ENCODE measurements at regions not wholly inside any gene's neighbourhood (a gene's known extent, or its start where the extent isn't known, plus 50 kb on each side); places are given as distances from the start of the nearest gene placed in this dataset.

DNA sequence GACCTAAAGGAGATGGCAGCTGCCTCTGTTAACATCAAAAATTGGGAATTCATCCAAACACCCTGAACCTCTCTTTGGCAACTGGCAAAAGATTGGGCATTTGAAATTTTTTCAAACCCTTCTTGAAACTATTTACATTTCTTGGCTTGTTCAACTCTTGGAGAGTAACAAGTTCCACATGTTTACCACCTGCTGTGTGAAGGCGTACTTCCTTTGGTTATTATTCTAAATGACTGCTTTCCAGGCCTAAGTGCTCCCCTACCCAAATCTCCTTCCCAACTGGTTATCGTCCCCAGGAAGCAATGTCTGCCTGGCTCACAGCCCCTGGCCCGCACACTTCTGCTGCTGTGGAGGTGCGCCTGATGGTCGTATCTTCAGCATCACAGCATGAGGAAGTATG lies 422.7 kb downstream of the DMAC1 start:
- no TSS peak for BruUV-seq (replicated peaks)
- no peak for FAIRE-seq
- Histone ChIP-seq H3K4me2 (ENCODE audit: low read depth, low read length) (no peak overlapping the region), H3K79me2 (ENCODE audit: insufficient read depth, low read length) (no peaks in the 10 kb centered on the region), H3K9me3 (ENCODE audit: low read length) (no peaks in the 10 kb centered on the region), H4K20me1 (ENCODE audit: insufficient read depth, low read length) (no peaks in the 10 kb centered on the region), H3K27ac (ENCODE audit: extremely low read length, insufficient read depth, low read length) (no peak overlapping the region), H3K4me3 (replicated peaks in 1 of 3; ENCODE audit: insufficient read depth in 1 of 3, low read depth in 2 of 3, low read length in 3 of 3) (no peak overlapping the region), H3K9ac (ENCODE audit: insufficient read depth, low read depth, low read length) (no peak overlapping the region), H2AFZ (ENCODE audit: low read length) (no peak overlapping the region), H3K27me3 (ENCODE audit: control insufficient read depth in 1 of 2, insufficient read depth in 2 of 2, low read length in 2 of 2) (no peaks in the 10 kb centered on the region), H3K4me1 (ENCODE audit: insufficient read depth, low read length) (peaks cover 6% of the 10 kb centered on the region; the same call in 1 of the 2 replicates), H3K36me3 (replicated peaks in 1 of 2; ENCODE audit: control insufficient read depth in 1 of 2, insufficient read depth in 2 of 2, low read length in 2 of 2) (no peaks in the 10 kb centered on the region)
- WGBS (ENCODE audit: low lambda C conversion rate): 46% methylated on average over 5 of the region's 5 CpGs
- in situ Hi-C loops (cut with HindIII; ENCODE audit: extremely low pct_ligation_motif_present, low pct_unique_long_range_greater_than_20kb): no loop called here
- intact Hi-C loops (cut with micrococcal nuclease; ENCODE audit: unreplicated experiment): no loop called here
- DNase-seq (ENCODE audit: low spot score): no peak
- ATAC-seq: no peak
- ChIA-PET CTCF (ENCODE audit: low intra/inter-chr PET ratio, low total read pairs) (no interaction called here), POLR2A (no interaction called here)
- no peak for TF ChIP-seq REXO4 (CRISPR knock-in tag; IDR thresholded peaks at IDR 0.05; ENCODE audit: borderline replicate concordance)
- no peak for TF ChIP-seq ZKSCAN8 (CRISPR knock-in tag; IDR thresholded peaks at IDR 0.05; ENCODE audit: borderline replicate concordance)
- TF ChIP-seq NCOR1 (IDR thresholded peaks at IDR 0.05; ENCODE audit: borderline replicate concordance, low read length): no peak
- TF ChIP-seq TCF7 (IDR thresholded peaks at IDR 0.05; ENCODE audit: low read depth): no peak
- TF ChIP-seq PREB (CRISPR knock-in tag; IDR thresholded peaks at IDR 0.05): no peak
- TF ChIP-seq ZNF597 (CRISPR knock-in tag; IDR thresholded peaks at IDR 0.05): no peak
- TF ChIP-seq, protein P1, sequence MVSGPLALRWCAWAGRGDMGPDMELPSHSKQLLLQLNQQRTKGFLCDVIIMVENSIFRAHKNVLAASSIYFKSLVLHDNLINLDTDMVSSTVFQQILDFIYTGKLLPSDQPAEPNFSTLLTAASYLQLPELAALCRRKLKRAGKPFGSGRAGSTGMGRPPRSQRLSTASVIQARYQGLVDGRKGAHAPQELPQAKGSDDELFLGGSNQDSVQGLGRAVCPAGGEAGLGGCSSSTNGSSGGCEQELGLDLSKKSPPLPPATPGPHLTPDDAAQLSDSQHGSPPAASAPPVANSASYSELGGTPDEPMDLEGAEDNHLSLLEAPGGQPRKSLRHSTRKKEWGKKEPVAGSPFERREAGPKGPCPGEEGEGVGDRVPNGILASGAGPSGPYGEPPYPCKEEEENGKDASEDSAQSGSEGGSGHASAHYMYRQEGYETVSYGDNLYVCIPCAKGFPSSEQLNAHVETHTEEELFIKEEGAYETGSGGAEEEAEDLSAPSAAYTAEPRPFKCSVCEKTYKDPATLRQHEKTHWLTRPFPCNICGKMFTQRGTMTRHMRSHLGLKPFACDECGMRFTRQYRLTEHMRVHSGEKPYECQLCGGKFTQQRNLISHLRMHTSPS (CRISPR knock-in tag; IDR thresholded peaks at IDR 0.05; ENCODE audit: low read depth): no peak
- TF ChIP-seq ZFP36L2 (CRISPR knock-in tag; IDR thresholded peaks at IDR 0.05): no peak
- TF ChIP-seq GRHL1 (CRISPR knock-in tag; conservative IDR thresholded peaks at IDR 0.05): no peak
- TF ChIP-seq, protein P2, sequence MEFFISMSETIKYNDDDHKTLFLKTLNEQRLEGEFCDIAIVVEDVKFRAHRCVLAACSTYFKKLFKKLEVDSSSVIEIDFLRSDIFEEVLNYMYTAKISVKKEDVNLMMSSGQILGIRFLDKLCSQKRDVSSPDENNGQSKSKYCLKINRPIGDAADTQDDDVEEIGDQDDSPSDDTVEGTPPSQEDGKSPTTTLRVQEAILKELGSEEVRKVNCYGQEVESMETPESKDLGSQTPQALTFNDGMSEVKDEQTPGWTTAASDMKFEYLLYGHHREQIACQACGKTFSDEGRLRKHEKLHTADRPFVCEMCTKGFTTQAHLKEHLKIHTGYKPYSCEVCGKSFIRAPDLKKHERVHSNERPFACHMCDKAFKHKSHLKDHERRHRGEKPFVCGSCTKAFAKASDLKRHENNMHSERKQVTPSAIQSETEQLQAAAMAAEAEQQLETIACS (CRISPR knock-in tag; IDR thresholded peaks at IDR 0.05): no peak
- no peak for TF ChIP-seq ZNF205 (CRISPR knock-in tag; IDR thresholded peaks at IDR 0.05)
- no peak for TF ChIP-seq ZNF629 (CRISPR knock-in tag; conservative IDR thresholded peaks at IDR 0.05)
- no peak for TF ChIP-seq ZNF761 (CRISPR knock-in tag; conservative IDR thresholded peaks at IDR 0.05)
- no peak for TF ChIP-seq STAG1 (CRISPR knock-in tag; IDR thresholded peaks at IDR 0.05)
- no peak for TF ChIP-seq NBN (conservative IDR thresholded peaks at IDR 0.05)
- no peak for TF ChIP-seq FOSL2 (CRISPR knock-in tag; IDR thresholded peaks at IDR 0.05)
- TF ChIP-seq, protein P3, sequence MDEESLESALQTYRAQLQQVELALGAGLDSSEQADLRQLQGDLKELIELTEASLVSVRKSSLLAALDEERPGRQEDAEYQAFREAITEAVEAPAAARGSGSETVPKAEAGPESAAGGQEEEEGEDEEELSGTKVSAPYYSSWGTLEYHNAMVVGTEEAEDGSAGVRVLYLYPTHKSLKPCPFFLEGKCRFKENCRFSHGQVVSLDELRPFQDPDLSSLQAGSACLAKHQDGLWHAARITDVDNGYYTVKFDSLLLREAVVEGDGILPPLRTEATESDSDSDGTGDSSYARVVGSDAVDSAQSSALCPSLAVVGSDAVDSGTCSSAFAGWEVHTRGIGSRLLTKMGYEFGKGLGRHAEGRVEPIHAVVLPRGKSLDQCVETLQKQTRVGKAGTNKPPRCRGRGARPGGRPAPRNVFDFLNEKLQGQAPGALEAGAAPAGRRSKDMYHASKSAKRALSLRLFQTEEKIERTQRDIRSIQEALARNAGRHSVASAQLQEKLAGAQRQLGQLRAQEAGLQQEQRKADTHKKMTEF (CRISPR knock-in tag; IDR thresholded peaks at IDR 0.05): no peak
- no peak for TF ChIP-seq ZNF382 (CRISPR knock-in tag; IDR thresholded peaks at IDR 0.05; ENCODE audit: borderline replicate concordance)
- TF ChIP-seq AKAP8 (CRISPR knock-in tag; IDR thresholded peaks at IDR 0.05): no peak

Data from HepG2 (cell line).